Liver (tissue), 7 donors: ENCODE measurements at regions not wholly inside any gene's neighbourhood (a gene's known extent, or its start where the extent isn't known, plus 50 kb on each side); places are given as distances from the start of the nearest gene placed in this dataset.

Experiments used
- DNase-seq: peaks from one replicate; pipeline ENCODE4 v3.0.0-alpha.2; 2017; ENCODE audit warnings: low spot score
- H3K27ac ChIP-seq, 2 donors: one replicate each; pipeline ENCODE4 v1.7.0; 2013; ENCODE audit warnings: inconsistent platforms in 2 of 2, low read length in 2 of 2, control low read depth in 1 of 2, low read depth in 1 of 2, mild to moderate bottlenecking in 1 of 2
- H3K27me3 ChIP-seq, 4 donors: one replicate each; pipeline versions ENCODE4 v1.6.1 to v1.7.0; 2013; ENCODE audit warnings: low read length in 3 of 4, inconsistent platforms in 1 of 4, mild to moderate bottlenecking in 1 of 4, moderate library complexity in 1 of 4; ENCODE audit not compliant: control insufficient read depth in 4 of 4, insufficient read depth in 4 of 4
- H3K36me3 ChIP-seq, 4 donors: one replicate each; pipeline versions ENCODE4 v1.6.1 to v1.7.0; 2013; ENCODE audit warnings: low read length in 3 of 4, mild to moderate bottlenecking in 3 of 4, low read depth in 1 of 4, moderate library complexity in 1 of 4; ENCODE audit not compliant: control insufficient read depth in 4 of 4, insufficient read depth in 3 of 4
- H3K4me1 ChIP-seq, 4 donors: one replicate each; pipeline versions ENCODE4 v1.6.1 to v1.7.0; 2013; ENCODE audit warnings: low read length in 3 of 4, mild to moderate bottlenecking in 3 of 4, moderate library complexity in 1 of 4; ENCODE audit not compliant: control insufficient read depth in 4 of 4, insufficient read depth in 4 of 4
- H3K4me3 ChIP-seq, 3 donors: one replicate each; pipeline versions ENCODE4 v1.6.1 to v1.7.0; 2013; ENCODE audit warnings: low read length in 3 of 3, control low read depth in 1 of 3, low read depth in 1 of 3, mild to moderate bottlenecking in 1 of 3
- H3K9ac ChIP-seq, 2 donors: one replicate each; pipeline ENCODE4 v1.7.0; 2013; ENCODE audit warnings: low read length in 2 of 2, mild to moderate bottlenecking in 2 of 2, moderate library complexity in 2 of 2, control low read depth in 1 of 2, low read depth in 1 of 2
- H3K9me3 ChIP-seq, 4 donors: one replicate each; pipeline versions ENCODE4 v1.6.1 to v1.7.0; 2013; ENCODE audit warnings: low read length in 3 of 4; ENCODE audit not compliant: control insufficient read depth in 4 of 4
- EGR1 ChIP-seq, 2 donors: IDR thresholded peaks; 2 replicates each; pipeline ENCODE4 v1.6.1; 2016 to 2018; ENCODE audit warnings: antibody characterized with exemption in 2 of 2, low read depth in 2 of 2
- FOXA1 ChIP-seq: IDR thresholded peaks from 2 replicates; pipeline ENCODE4 v1.6.1; 2016; ENCODE audit warnings: antibody characterized with exemption
- FOXA2 ChIP-seq: IDR thresholded peaks from 2 replicates; pipeline ENCODE4 v1.6.1; 2016; ENCODE audit warnings: antibody characterized with exemption
- GABPA ChIP-seq, 2 donors: IDR thresholded peaks in 1 of 2; conservative IDR thresholded peaks in 1 of 2; 2 replicates each; pipeline ENCODE4 v1.6.1; 2016; ENCODE audit warnings: antibody characterized with exemption in 2 of 2, mild to moderate bottlenecking in 1 of 2, moderate library complexity in 1 of 2
- HNF4A ChIP-seq, 2 donors: conservative IDR thresholded peaks; 2 replicates each; pipeline ENCODE4 v1.6.1; 2016; ENCODE audit warnings: antibody characterized with exemption in 2 of 2, mild to moderate bottlenecking in 2 of 2
- HNF4G ChIP-seq: IDR thresholded peaks from 2 replicates; pipeline ENCODE4 v1.6.1; 2016; ENCODE audit warnings: antibody characterized with exemption
- JUND ChIP-seq, 2 donors: IDR thresholded peaks; 2 replicates each; pipeline ENCODE4 v1.6.1; 2016; ENCODE audit warnings: antibody characterized with exemption in 2 of 2
- MAX ChIP-seq: IDR thresholded peaks from 2 replicates; pipeline ENCODE4 v1.6.1; 2016; ENCODE audit warnings: antibody characterized with exemption
- NR2F2 ChIP-seq: IDR thresholded peaks from 2 replicates; pipeline ENCODE4 v1.6.1; 2016; ENCODE audit warnings: antibody characterized with exemption
- RAD21 ChIP-seq, 2 donors: IDR thresholded peaks; 2 replicates each; pipeline ENCODE4 v1.6.1; 2016; ENCODE audit warnings: antibody characterized with exemption in 2 of 2, mild to moderate bottlenecking in 2 of 2
- REST ChIP-seq: IDR thresholded peaks from 2 replicates; pipeline ENCODE4 v1.6.1; 2016; ENCODE audit warnings: antibody characterized with exemption, mild to moderate bottlenecking
- SP1 ChIP-seq: IDR thresholded peaks from 2 replicates; pipeline ENCODE4 v1.6.1; 2018; ENCODE audit warnings: antibody characterized with exemption, mild to moderate bottlenecking
- TAF1 ChIP-seq: conservative IDR thresholded peaks from 2 replicates; pipeline ENCODE4 v1.6.1; 2016; ENCODE audit warnings: antibody characterized with exemption, mild to moderate bottlenecking
- YY1 ChIP-seq: IDR thresholded peaks from 2 replicates; pipeline ENCODE4 v1.6.1; 2016; ENCODE audit warnings: antibody characterized with exemption, mild to moderate bottlenecking
- ZBTB33 ChIP-seq: IDR thresholded peaks from 2 replicates; pipeline ENCODE4 v1.6.1; 2016; ENCODE audit warnings: antibody characterized with exemption
- WGBS: extraction: QIAGEN DNeasy Blood & Tissue Kit; methylation state at CpG from one replicate; pipeline ENCODE4 v1.1.7; 2013; 5-methylcytosine and 5-hydroxymethylcytosine counted together
- donor health status: healthy.
- donor health status: healthy.
- donor health status: healthy.
- donor health status: healthy.

GRCh38 chr11:134755535-134755934, 343.5 kb upstream of the B3GAT1 start:
- 91% methylated on average over 10 of the region's 10 CpGs for WGBS
- no peak for TF ChIP-seq FOXA2
- no peak for TF ChIP-seq HNF4A (conservative IDR thresholded peaks at IDR 0.05)
- no peak for TF ChIP-seq SP1
- no peak for TF ChIP-seq ZBTB33
- no peak for TF ChIP-seq YY1
- TF ChIP-seq MAX: no peak
- no peak for DNase-seq

GRCh38 chr11:134754521-134755198, 342.6 kb upstream of the B3GAT1 start:
- Histone ChIP-seq H3K27me3 (no peaks in the 10 kb centered on the region), H3K4me1 (no peaks in the 10 kb centered on the region), H3K36me3 (no peaks in the 10 kb centered on the region), H3K4me3 (no peak overlapping the region), H3K27ac (no peak overlapping the region), H3K9me3 (no peaks in the 10 kb centered on the region), H3K9ac (no peak overlapping the region)
- WGBS: 73% methylated on average over 19 of the region's 19 CpGs
- TF ChIP-seq REST: no peak
- no peak for TF ChIP-seq GABPA (IDR thresholded peaks at IDR 0.05 in 1 of 2, conservative IDR thresholded peaks at IDR 0.05 in 1 of 2)
- DNase-seq: no peak

More at GRCh38 chr11:134755535-134755934, 343.5 kb upstream of the B3GAT1 start:
- H3K4me1 ChIP-seq: no peaks in the 10 kb centered on the region
- H3K36me3 ChIP-seq: no peaks in the 10 kb centered on the region
- no peak overlapping the region for H3K4me3 ChIP-seq
- H3K9me3 ChIP-seq: no peaks in the 10 kb centered on the region
- H3K27ac ChIP-seq: no peak overlapping the region
- no peaks in the 10 kb centered on the region for H3K27me3 ChIP-seq
- no peak overlapping the region for H3K9ac ChIP-seq

- Histone ChIP-seq H3K36me3 (no peaks in the 10 kb centered on the region), H3K4me3 (no peak overlapping the region), H3K4me1 (no peaks in the 10 kb centered on the region), H3K9me3 (no peaks in the 10 kb centered on the region), H3K9ac (no peak overlapping the region), H3K27ac (no peak overlapping the region), H3K27me3 (no peaks in the 10 kb centered on the region)
- no peak for DNase-seq
- WGBS: 88% methylated on average over 16 of the region's 16 CpGs
- TF ChIP-seq REST (no peak), FOXA1 (no peak), HNF4A (conservative IDR thresholded peaks at IDR 0.05) (no peak), HNF4G (no peak), EGR1 (IDR thresholded peaks at IDR 0.05; ENCODE audit: low read depth in 2 of 2) (no peak), ZBTB33 (no peak), TAF1 (no peak), FOXA2 (no peak), NR2F2 (no peak), RAD21 (IDR thresholded peaks at IDR 0.05) (no peak), JUND (IDR thresholded peaks at IDR 0.05) (no peak), SP1 (no peak)
Observed at GRCh38 chr11:134753771-134754520, 341.9 kb upstream of the B3GAT1 start.
